GM20000 (cell line): ENCODE measurements at regions not wholly inside any gene's neighbourhood (a gene's known extent, or its start where the extent isn't known, plus 50 kb on each side); places are given as distances from the start of the nearest gene placed in this dataset.

Experiments
- DNase-seq: peaks from one replicate; pipeline ENCODE4 v3.0.0; 2012; ENCODE audit warnings: low spot score
- CTCF ChIP-seq: IDR thresholded peaks from 2 replicates; pipeline ENCODE4 v1.5.1; 2012; ENCODE audit warnings: mild to moderate bottlenecking, control low read depth; ENCODE audit errors: extremely low read depth, missing control alignments

DNA sequence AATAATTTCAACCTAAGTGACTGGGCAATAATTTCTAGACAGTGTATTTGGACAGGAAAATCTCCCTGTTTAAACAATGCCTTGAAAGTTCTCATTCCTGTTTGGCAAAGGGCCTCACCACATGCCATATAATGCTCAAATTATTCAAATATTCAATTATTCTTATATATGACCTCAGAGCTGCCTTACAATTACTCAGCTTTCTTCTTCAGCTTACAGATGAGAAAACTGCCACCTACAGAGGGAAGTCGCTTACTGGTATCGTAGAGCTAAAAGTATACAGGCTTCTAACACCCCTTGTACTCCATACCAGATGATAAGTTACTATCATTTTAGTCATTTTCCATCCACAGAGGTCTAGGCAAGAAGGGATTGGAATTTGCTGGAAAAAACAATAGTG is 830.3 kb downstream of the BRINP1 start:
- no peak for TF ChIP-seq CTCF
- DNase-seq: no peak

DNA sequence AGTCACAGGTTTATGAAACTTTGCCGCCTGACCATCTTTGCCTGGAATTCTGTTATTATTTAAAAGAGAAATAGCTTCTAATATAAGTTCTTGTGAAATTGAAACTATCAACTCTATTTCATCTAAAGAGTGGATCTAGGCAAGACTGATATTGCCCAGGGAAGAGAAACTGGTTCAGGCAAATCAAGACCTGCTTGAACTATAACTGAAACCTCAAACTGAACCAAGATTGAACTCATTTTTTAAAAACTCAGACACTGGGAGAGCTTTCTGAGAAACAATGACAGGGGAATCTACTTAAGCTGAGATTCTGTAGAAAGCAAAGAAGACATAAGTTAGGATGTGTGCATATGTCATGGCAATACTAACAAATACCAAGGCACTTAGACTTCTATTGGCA is 815.8 kb downstream of the BRINP1 start:
- TF ChIP-seq CTCF: no peak
- no peak for DNase-seq

- no peak for TF ChIP-seq CTCF
Observed at GRCh38 chr9:118554987-118555386, 814.2 kb downstream of the BRINP1 start.

DNA sequence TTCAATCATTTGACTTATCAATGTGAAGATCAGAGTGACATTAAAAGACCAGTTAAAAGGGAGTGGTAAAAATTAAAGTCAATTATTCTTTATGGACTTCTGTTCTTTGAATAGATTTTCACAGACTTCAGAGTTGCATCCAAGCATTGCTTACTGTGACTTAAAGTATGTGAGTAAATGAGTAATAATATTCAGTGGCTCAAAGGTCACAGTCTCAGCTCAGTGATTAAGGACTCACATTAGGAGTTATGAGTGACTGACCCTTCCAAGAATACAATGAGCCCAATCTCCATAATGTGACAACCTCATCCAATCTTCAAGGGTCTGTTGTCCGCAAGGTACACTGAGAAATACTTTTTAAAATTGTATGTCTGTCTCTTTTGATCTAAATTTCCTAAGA is 811.2 kb downstream of the BRINP1 start:
- TF ChIP-seq CTCF: no peak
- DNase-seq: no peak

More at GRCh38 chr9:118554987-118555386, 814.2 kb downstream of the BRINP1 start:
- no peak for DNase-seq

DNA sequence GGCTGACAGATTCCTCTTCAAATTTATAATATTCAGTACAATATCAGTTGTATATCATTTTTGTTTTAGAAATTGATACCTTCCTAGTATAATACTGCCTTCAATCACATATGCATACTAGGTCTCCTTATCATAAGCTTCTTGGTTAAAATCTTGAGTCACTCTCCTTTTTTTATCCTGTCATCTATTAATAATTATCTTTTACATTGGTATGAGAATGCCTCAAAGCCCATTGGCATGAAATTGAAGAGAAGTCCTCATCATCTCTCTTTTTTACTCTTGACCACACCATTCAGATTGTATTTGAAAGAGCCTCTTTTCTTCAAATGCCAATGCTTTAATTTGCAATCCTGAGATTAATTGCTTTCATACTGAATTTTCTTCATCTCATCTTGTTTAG is 810.3 kb downstream of the BRINP1 start:
- no peak for TF ChIP-seq CTCF
- DNase-seq: no peak

DNA sequence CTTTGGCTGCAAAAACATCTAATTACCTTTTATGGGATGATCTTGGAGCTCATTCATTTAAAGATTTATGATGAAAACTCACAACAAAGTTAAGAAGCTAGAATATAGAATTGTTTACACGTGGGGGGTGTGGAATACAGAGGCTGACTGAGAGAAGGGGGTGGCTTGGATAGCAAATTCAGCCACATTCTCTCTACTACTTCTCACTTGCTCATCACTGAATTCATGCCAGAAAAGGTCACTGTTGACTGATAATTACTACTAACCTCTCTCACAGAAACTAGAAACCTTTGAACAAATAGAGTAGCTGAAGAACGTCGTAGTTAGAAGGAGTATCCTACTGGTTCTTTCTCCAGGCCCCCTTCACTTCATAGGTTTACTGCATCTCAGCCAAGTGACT is 808.2 kb downstream of the BRINP1 start:
- no peak for TF ChIP-seq CTCF
- DNase-seq: no peak

GRCh38 chr9:118563677-118564076 is 805.6 kb downstream of the BRINP1 start:
- TF ChIP-seq CTCF: no peak
- DNase-seq: no peak
